Gastrocnemius medialis (tissue), 4 donors: ENCODE measurements at regions not wholly inside any gene's neighbourhood (a gene's known extent, or its start where the extent isn't known, plus 50 kb on each side); places are given as distances from the start of the nearest gene placed in this dataset.

ENCODE experiments used
- CTCF ChIP-seq, 5 experiments: fragments of 450-650 bp in 3 of 5; fragments of 200-600 bp in 2 of 5; sonication (generic) in 2 of 5; IDR thresholded peaks in 4 of 5; conservative IDR thresholded peaks in 1 of 5; 1 replicate in 4 of 5; 2 replicates in 1 of 5; pipeline ENCODE4 v1.5.1; 2016 to 2019; ENCODE audit warnings: antibody characterized with exemption in 5 of 5, mild to moderate bottlenecking in 3 of 5, moderate library complexity in 3 of 5
- POLR2A ChIP-seq, 2 donors: fragments of 450-650 bp; IDR thresholded peaks; one replicate each; pipeline ENCODE4 v1.6.1; 2017; ENCODE audit warnings: antibody characterized with exemption in 2 of 2, mild to moderate bottlenecking in 2 of 2, moderate library complexity in 2 of 2

DNA sequence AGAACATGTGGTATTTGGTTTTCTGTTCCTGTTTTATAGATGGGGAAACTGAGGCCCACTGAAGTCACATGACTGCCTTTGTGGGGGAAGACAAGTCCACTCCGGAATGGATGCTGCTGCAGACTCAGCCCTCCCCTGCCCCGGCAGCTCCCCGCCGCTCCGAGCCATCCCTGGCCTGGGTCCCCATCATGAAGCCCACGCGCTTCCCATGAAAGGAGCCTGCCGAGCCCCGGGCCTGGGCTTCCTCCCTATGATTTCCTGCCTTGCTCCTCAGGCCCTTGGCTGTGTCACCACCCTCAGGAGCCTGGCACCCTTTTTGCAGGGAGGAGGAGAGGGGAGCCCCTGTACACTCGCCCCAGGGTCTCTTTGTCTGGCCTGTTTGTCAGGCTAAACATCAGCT lies 125.3 kb upstream of the FOXF1 start:
- TF ChIP-seq CTCF (IDR thresholded peaks at IDR 0.05 in 4 of 5, conservative IDR thresholded peaks at IDR 0.05 in 1 of 5) (no peak), POLR2A (IDR thresholded peaks at IDR 0.05) (no peak)
